ENCODE measurements at regions not wholly inside any gene's neighbourhood (a gene's known extent, or its start where the extent isn't known, plus 50 kb on each side); places are given as distances from the start of the nearest gene placed in this dataset.
"Not testable (repeated sequence)": the region's sequence is repeated elsewhere in the genome, so short reads cannot be mapped to it uniquely, and the experiment has no call there.

DNA sequence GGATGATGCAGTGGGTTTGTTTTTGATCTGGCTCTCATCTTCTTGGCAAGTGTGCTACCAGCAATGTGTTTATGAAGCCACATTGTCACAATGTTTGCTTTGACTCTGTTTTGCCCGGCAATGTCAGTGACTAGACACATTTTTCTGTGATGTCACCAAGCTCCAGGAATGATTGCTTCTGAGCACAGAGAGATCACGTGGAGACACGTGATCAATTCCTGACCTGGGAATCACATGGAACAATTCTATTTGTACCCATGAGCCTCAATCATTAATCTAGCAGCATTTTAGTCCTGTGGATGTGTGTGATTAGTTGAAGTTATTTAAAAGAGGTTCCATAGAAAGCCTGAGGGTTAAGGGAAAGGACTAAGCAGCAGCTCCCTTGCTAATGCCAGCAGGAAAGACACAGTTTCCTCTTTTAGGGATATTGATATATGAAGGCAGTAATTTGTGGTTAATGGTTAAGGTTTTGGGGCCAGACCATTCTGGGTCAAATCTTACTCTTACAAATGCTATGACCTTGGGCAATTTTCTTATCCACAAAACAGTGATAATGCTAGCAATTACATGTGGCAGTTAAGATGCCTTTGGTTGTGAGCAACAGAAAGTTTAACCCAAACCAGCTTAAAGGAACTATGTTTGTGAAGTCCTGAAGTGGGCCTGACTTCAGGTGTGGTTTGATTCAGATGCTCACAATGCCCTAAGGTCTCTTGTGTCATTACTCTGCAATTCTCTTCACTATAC is 59.0 kb downstream of the FASLG start:
- no peak overlapping the region for H3K4me3 Mint-ChIP-seq
- H3K4me1 Mint-ChIP-seq: peaks cover 51% of the 10 kb centered on the region
- H3K36me3 Mint-ChIP-seq: no peaks in the 10 kb centered on the region
- H3K27me3 Mint-ChIP-seq: no peaks in the 10 kb centered on the region
- no peaks in the 10 kb centered on the region for H3K9me3 Mint-ChIP-seq
- H3K27ac Mint-ChIP-seq: no peak overlapping the region

GRCh38 chr1:172719066-172719627 is 60.2 kb downstream of the FASLG start:
- peaks cover 48% of the 10 kb centered on the region for H3K4me1 Mint-ChIP-seq
- no peaks in the 10 kb centered on the region for H3K27me3 Mint-ChIP-seq
- no peak overlapping the region for H3K27ac Mint-ChIP-seq
- H3K9me3 Mint-ChIP-seq: no peaks in the 10 kb centered on the region
- no peak overlapping the region for H3K4me3 Mint-ChIP-seq
- H3K36me3 Mint-ChIP-seq: no peaks in the 10 kb centered on the region

- Mint-ChIP-seq H3K9me3 (no peaks in the 10 kb centered on the region), H3K4me3 (peak overlapping the region; percentile 4), H3K27me3 (no peaks in the 10 kb centered on the region), H3K36me3 (no peaks in the 10 kb centered on the region), H3K4me1 (peaks cover 48% of the 10 kb centered on the region), H3K27ac (no peak overlapping the region)
Observed at GRCh38 chr1:172719694-172720138, 60.8 kb downstream of the FASLG start.

DNA sequence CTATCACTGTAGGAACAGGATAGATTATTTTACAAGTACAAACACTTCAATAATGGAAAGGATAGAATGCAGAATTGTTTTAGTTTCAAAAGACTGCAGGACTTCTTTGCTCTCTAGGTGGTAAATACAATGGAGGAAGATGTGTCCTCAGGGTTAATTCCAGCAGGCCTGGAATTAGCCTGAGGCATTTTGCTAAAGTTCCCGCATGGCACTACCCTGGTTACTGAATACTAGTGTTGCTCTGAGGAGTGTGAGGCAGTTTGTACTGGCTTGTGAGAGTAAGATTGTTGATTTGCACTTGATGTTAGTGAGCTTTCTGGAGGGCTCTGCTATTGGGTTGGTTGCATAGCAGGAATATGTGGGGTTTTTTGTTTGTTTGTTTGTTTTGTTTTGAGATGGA is 61.4 kb downstream of the FASLG start:
- peaks cover 55% of the 10 kb centered on the region for H3K4me1 Mint-ChIP-seq
- H3K4me3 Mint-ChIP-seq: no peak overlapping the region

DNA sequence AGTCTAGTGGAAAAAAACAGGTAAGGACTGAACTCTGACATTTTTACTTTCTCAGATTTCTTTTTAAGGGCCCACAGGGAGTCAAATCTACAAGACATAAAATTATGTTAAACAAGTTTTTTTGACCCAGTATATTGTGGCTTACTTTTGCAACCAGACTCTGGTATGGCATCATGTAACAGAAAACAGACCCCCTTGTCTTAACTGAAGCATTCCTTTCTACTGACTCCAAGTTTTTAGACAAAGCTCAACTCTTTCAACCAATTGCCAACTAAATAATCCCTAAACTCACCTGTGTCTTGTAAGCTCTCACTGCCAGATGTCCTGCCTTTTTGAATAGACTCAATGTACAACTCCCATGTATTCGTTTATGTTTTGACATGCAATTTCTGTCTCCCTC is 64.3 kb downstream of the FASLG start:
- Mint-ChIP-seq H3K36me3 (peaks cover 1% of the 10 kb centered on the region), H3K27ac (no peak overlapping the region), H3K4me1 (peaks cover 52% of the 10 kb centered on the region), H3K27me3 (no peaks in the 10 kb centered on the region), H3K4me3 (no peak overlapping the region), H3K9me3 (peaks cover 6% of the 10 kb centered on the region)

More for the DNA sequence above, 61.4 kb downstream of the FASLG start:
- Mint-ChIP-seq H3K27me3 (no peaks in the 10 kb centered on the region), H3K36me3 (no peaks in the 10 kb centered on the region), H3K9me3 (no peaks in the 10 kb centered on the region), H3K27ac (no peak overlapping the region)

DNA sequence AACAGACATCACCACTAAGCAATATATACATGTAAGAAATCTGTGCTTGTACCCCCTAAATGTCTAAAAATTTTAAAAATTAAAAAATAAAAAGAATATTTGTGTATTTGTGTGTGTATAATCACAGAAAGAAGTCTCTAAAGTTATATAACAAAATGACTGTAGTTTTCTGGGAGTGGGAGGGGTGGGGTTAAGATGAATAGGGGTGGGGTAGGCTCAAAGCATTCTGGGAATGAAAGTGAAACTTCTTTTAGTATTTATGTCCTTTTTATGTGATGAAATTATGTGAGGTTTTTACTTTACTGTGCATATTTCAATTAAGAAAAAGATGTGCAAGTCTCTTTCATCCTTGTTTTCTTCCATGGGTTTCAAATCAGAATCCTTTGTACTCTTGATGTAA is 65.3 kb downstream of the FASLG start:
- Mint-ChIP-seq H3K27ac (peak overlapping the region; percentile 56), H3K9me3 (peaks cover 8% of the 10 kb centered on the region), H3K4me3 (no peak overlapping the region), H3K36me3 (peaks cover 4% of the 10 kb centered on the region), H3K27me3 (no peaks in the 10 kb centered on the region), H3K4me1 (peaks cover 44% of the 10 kb centered on the region)

- no peak overlapping the region for H3K4me3 Mint-ChIP-seq
- peaks cover 37% of the 10 kb centered on the region for H3K4me1 Mint-ChIP-seq
- peaks cover 4% of the 10 kb centered on the region for H3K36me3 Mint-ChIP-seq
- no peaks in the 10 kb centered on the region for H3K27me3 Mint-ChIP-seq
- peaks cover 8% of the 10 kb centered on the region for H3K9me3 Mint-ChIP-seq
- H3K27ac Mint-ChIP-seq: no peak overlapping the region
Observed at GRCh38 chr1:172724765-172725613, 66.1 kb downstream of the FASLG start.

GRCh38 chr1:172726740-172727139 is 67.8 kb downstream of the FASLG start:
- Mint-ChIP-seq H3K4me1 (peaks cover 37% of the 10 kb centered on the region), H3K36me3 (peaks cover 4% of the 10 kb centered on the region), H3K27ac (no peak overlapping the region), H3K9me3 (peaks cover 8% of the 10 kb centered on the region), H3K4me3 (no peak overlapping the region), H3K27me3 (no peaks in the 10 kb centered on the region)

DNA sequence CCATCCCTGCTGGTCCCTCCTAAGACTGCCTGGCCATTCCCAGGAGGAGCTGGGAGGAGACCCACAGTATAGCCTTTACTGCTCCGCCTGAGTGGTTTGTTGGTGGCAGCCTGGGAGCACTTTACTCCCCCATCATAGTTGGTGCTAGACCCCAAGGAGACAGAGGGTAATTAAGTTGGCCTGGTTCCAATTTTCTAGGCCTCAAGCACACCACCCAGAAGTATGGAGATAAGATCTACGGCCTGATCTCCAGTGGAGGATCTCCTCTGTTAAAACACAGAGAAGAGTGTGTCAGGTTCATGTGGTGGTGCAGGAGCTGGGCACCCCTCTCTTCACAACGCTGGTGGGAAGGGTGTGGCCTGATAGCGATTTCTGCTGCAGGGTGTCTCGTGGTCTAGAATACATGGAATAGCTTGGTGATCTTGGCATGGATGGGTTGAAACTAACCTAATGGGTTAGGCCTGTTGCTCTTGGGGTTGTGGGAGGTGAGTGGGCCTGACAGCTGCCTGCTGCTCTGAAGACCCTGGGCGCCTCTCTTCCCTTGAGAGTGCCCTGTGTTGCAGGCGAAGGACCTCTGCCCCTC is 68.5 kb downstream of the FASLG start:
- H3K4me3 Mint-ChIP-seq: no peak overlapping the region
- H3K4me1 Mint-ChIP-seq: peaks cover 37% of the 10 kb centered on the region

GRCh38 chr1:172727956-172728603 is 69.2 kb downstream of the FASLG start:
- Mint-ChIP-seq H3K27ac (no peak overlapping the region), H3K9me3 (peaks cover 8% of the 10 kb centered on the region), H3K4me1 (peaks cover 37% of the 10 kb centered on the region), H3K27me3 (no peaks in the 10 kb centered on the region), H3K4me3 (no peak overlapping the region), H3K36me3 (peaks cover 4% of the 10 kb centered on the region)

More for the DNA sequence above, 68.5 kb downstream of the FASLG start:
- H3K9me3 Mint-ChIP-seq: peaks cover 8% of the 10 kb centered on the region
- H3K27ac Mint-ChIP-seq: no peak overlapping the region
- no peaks in the 10 kb centered on the region for H3K27me3 Mint-ChIP-seq
- H3K36me3 Mint-ChIP-seq: peaks cover 4% of the 10 kb centered on the region

DNA sequence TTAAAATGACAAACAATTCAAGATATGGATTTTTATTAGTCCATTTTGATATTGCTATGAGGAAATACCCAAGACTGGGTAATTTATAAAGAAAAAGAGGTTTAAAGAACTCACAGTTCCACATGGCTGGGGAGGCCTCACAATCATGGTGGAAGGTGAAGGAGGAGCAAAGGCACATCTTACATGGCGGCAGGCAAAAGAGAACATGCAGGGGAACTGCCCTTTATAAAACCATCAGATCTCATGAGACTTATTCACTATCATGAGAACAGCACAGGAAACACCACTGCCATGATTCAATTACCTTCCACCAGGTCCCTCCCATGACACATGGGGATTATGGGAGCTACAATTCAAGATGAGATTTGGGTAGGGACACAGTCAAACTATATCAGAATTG is 69.8 kb downstream of the FASLG start:
- H3K9me3 Mint-ChIP-seq, H3K36me3 Mint-ChIP-seq, H3K4me3 Mint-ChIP-seq, H3K27me3 Mint-ChIP-seq, H3K27ac Mint-ChIP-seq: not testable (repeated sequence)
- peaks cover 37% of the 10 kb centered on the region for H3K4me1 Mint-ChIP-seq

- peaks cover 9% of the 10 kb centered on the region for H3K4me1 Mint-ChIP-seq
- no peak overlapping the region for H3K27ac Mint-ChIP-seq
- peaks cover 4% of the 10 kb centered on the region for H3K36me3 Mint-ChIP-seq
- no peak overlapping the region for H3K4me3 Mint-ChIP-seq
- H3K27me3 Mint-ChIP-seq: no peaks in the 10 kb centered on the region
- peaks cover 8% of the 10 kb centered on the region for H3K9me3 Mint-ChIP-seq
Observed at GRCh38 chr1:172732427-172732826, 73.5 kb downstream of the FASLG start.

DNA sequence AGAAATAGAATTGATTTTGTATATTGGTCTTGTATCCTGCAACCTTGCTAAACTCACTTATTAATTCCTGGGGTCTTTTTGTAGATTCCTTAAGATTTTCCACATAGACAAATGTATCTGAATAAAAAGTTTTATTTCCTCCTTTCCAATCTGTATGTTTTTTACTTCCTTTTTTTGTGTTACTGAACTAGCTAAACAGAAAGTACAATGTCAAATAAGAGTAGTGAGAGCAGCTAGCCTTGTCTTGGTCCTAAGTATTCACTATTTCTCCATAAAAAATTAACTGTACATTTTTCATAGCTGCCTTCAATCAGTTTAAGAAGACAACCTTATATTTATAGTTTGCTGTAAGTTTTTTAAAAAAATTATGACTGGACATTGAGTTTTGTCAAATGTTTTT is 74.9 kb downstream of the FASLG start:
- Mint-ChIP-seq H3K4me1 (no peaks in the 10 kb centered on the region), H3K9me3 (no peaks in the 10 kb centered on the region), H3K4me3 (no peak overlapping the region), H3K27me3 (no peaks in the 10 kb centered on the region), H3K27ac (no peak overlapping the region), H3K36me3 (no peaks in the 10 kb centered on the region)

DNA sequence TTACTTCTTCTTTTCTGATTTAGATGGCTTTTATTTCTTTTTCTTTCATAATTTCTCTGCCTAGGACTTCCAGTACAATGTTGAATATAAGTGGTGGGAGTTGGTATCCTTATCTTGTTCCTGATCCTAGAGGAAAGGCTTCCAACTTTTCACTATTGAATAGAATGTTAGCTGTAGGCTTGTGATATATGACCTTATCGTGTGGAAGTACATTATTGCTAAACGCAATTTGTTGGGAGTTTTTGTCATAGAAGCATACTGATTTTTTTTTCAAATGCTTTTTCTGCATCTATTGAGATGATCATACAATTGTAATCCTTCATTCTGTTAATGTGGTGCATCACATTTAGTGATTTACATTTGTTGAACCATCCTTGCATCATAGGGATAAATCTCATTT is 79.5 kb downstream of the FASLG start:
- Mint-ChIP-seq H3K9me3 (no peaks in the 10 kb centered on the region), H3K4me3 (no peak overlapping the region), H3K4me1 (peaks cover 8% of the 10 kb centered on the region), H3K27me3 (no peaks in the 10 kb centered on the region), H3K27ac (no peak overlapping the region), H3K36me3 (no peaks in the 10 kb centered on the region)

All from activated naive CD4-positive, alpha-beta T cell treated with anti-CD3 and anti-CD28 coated beads, Interleukin-2, amount 50 U/mL, for 24 hours (primary cell).